Stimulated activated CD8-positive, alpha-beta memory T cell treated with anti-CD3 and anti-CD28 coated beads, Interleukin-12 subunit alpha, Interleukin-12 subunit beta, amount 100 ng/mL, for 1 hour (primary cell): ENCODE measurements at regions not wholly inside any gene's neighbourhood (a gene's known extent, or its start where the extent isn't known, plus 50 kb on each side); places are given as distances from the start of the nearest gene placed in this dataset.
"Not testable (repeated sequence)": the region's sequence is repeated elsewhere in the genome, so short reads cannot be mapped to it uniquely, and the experiment has no call there.

ENCODE experiments used
- DNase-seq: peaks from one replicate; pipeline ENCODE4 v3.0.0-alpha.2; 2020; ENCODE audit warnings: low read depth

DNA sequence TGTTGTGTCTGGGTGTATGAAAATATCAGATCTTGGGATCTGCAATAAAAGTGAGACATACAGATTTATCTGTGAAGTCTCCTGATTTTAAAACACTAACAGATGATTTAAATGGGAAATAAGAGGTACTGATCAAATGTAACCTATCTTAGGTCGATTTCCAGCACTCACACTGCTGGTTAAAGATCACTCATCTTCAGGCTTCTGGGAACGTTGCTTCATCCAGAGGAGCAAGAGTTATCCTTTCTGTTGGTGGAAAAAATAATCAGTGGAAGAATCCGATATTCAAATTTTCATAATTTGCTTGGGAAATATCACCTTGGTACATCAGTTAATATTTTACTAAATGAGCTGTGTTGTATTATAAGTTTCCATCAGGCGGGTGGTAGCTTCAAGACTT, 876.8 kb upstream of the WWC1 start:
- DNase-seq: no peak

DNA sequence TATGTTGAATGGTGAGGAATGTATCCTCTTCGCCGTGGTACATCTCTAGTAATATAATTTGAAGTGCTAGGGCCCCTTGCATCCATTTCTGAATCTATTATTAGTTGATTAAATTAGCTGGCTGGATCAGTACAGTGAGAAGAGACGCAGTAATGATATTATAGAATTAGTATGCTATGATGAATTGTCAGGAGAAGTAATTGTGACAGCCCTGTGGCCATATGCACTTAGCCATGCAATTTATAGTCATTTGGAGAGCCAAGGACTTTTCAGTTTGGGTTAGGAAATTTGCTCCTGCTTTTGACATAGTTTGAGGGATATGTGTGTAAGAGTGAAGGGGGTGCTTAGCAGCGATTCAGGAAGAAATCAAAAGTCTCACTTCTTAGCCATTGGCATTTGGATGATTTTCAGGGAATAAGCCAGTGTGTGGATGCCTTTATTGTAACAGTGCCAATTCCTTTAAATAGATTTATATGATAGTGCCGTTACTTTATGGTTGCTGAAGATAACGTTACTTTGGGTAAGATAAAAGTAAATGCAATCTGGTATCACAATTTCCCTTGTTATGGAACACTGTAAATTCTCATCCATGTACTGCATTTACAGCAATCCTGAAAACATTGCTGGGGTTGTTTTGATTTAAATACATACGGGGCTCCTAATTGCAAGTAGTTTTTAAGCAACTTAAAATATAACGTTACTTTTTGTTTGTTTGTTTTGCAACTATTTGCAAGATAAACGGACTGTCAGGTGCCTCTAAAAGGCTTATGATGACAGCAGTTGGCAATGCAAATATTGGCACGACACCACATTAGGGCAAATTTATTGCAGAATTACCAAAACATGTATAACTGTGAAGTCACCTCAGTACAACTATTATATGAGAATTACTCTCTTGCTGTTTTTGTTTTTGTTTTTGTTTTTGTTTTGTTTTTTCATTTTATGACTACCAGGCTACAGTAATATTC, 875.4 kb upstream of the WWC1 start:
- no peak for DNase-seq

DNA sequence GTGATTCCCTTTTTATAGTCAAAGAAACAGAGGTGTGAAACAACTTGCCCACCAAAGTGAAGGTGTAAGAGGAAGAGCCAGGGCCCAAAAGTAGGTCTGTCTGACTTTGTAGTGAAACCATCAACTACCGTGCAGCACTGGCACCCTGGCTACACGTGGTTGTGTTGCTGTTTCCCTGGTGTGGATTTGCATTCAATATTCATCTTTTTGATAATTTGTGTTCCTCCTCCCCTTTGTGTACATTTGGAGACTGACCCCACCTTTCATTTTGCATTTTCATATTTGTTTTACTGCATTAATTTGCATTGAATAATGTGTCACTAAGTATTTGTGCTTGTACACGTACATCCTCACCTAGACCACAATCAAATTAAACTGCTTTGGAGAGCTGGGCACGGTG, 873.8 kb upstream of the WWC1 start:
- no peak for DNase-seq

- no peak for DNase-seq
Measured at GRCh38 chr5:167425161-167425560, 866.3 kb upstream of the WWC1 start.

- DNase-seq: no peak
Measured at GRCh38 chr5:167426501-167426900, 864.9 kb upstream of the WWC1 start.

GRCh38 chr5:167427641-167428040, 863.8 kb upstream of the WWC1 start:
- not testable (repeated sequence) for DNase-seq

DNA sequence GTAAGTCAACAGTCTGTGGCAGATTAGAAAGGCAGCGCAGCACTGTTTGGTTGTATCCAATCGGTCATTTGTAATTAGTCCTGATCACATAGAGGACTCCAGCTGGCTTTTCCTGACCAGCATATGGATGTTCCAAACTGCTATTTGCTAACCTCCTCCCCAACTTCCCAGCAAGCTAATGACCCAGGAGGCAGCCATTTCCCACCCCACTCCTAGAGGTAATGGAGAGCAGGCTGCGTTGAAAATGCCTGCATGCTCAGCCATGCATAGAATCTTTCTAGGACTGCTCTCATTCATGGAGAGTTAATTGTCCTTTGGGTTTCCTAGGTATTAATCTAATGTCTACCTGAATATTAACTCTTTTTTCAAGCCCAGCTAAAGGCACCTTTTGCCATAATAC, 850.6 kb upstream of the WWC1 start:
- DNase-seq: no peak

- DNase-seq: no peak
Measured at GRCh38 chr5:167442922-167443321, 848.5 kb upstream of the WWC1 start.

GRCh38 chr5:167447466-167448375, 843.7 kb upstream of the WWC1 start:
- no peak for DNase-seq

DNA sequence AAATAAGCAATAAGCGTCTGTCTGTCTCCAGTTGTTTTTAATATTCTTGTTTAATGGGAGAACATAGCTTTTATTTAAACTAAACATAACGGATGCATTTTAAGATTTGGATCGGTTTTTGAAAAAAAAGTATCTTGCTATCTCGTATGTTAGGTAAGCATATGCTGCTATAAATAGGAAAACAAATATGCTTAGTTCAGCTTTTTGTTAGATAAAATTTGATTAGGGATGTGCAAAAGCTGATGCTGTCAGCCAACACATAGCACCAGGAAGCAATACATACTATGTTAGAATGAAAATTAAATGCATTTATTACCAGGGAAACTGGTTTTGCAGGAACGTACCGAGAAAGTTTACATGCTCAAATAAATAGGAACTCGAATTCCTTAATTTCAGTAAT, 843.1 kb upstream of the WWC1 start:
- DNase-seq: no peak

- DNase-seq: no peak
Measured at GRCh38 chr5:167451076-167451475, 840.4 kb upstream of the WWC1 start.

- no peak for DNase-seq
Measured at GRCh38 chr5:167452136-167452535, 839.3 kb upstream of the WWC1 start.

- DNase-seq: no peak
Measured at GRCh38 chr5:167453246-167454030, 838.0 kb upstream of the WWC1 start.

DNA sequence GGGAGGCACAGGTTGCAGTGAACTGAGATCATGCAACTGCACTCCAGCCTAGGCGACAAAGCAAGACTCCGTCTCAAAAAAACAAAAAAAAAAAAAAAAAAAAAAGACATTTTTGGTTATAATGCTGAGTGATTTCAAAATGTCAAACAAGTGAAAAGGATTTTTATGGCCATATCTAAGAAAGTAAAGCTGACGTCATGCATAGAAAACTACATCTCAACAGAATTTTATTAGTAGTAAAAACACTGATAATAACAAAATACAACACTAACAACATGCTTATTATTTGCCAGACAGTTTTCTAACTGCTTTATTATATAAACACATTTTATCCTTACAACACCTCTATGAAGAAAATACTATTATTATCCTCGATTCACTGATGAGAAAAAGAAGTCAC, 833.0 kb upstream of the WWC1 start:
- DNase-seq: no peak

GRCh38 chr5:167460449-167461020, 830.9 kb upstream of the WWC1 start:
- no peak for DNase-seq

DNA sequence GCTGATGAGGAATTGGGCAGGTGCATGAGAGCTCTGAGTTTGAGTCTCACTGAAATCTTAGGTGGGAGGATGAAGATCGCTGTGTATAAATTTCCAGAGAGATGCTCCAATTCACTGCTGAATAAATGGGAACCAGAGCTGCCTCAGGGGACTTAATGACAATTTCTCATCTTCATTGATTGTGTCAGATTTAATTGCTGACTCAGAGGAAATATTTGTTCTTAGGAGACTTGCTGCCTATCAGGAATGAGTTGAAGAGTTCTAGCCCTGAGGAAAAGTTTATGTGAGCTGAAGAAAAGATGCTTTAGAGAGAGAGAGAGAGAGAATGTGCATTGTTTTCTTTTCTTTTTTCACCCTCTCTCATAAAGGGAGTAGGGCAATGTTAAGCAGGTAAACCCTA, 827.5 kb upstream of the WWC1 start:
- no peak for DNase-seq

GRCh38 chr5:167466992-167467391, 824.5 kb upstream of the WWC1 start:
- DNase-seq: no peak

DNA sequence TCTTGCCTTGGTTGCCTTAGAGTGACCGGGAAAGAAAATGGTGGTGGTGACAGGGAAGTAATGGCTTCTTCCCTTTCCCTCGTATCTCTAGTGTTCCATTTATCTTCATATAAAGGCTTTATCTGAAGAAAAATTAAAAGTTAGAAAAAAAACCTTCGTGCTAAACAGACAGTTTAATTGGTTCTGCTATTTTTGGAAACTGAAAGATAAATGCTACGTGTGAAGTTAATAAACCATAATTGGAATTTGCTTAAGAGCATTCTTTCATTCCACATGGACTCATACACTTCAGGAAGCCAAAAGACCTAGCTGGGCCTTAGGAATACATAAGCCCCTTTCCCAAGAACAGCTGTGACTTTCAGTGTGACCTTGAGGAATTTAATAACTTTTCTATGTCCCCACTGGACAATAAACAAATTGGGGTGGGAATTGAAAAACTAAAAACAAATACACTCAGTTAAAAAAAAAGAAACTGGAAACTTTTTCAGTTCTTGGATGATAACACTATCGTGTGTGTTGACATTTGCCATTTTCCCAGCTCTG, 818.8 kb upstream of the WWC1 start:
- no peak for DNase-seq

DNA sequence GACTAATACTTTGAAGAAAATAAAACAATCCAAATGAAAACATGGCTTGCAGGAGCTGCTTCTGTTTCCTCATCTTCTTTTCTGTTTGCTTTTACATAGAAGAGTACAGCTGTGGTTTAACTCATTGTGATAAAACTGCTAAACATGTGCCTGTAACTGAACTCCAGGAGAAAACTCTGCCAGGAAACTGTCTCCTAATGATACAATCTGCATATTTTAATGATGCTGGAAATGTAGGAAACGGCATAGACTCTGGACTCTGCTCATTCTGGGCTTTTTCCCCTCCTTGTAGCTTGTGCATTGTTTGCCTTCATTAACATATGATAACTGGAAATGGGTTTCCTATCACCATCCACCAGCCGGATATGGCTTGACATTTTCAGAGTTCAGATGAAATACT, 813.3 kb upstream of the WWC1 start:
- DNase-seq: no peak

DNA sequence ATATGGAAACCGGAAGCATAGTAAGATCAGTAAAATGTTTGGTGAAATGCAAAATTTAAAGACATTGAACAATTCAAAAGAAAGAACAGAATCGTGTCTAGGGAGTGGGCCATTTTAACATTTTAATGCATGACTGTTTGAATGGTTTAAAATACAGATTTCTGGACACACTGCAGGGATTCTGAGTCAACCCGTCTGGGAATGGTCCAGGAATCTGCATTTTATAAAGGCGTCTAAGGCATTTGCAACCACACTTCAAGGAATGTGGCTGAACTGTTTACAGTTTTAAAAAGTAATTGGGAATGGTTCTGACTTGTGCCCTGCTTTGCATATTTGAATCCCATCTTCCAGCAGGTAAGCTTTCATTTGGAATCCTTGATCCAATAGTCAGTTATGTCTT, 811.7 kb upstream of the WWC1 start:
- no peak for DNase-seq

DNA sequence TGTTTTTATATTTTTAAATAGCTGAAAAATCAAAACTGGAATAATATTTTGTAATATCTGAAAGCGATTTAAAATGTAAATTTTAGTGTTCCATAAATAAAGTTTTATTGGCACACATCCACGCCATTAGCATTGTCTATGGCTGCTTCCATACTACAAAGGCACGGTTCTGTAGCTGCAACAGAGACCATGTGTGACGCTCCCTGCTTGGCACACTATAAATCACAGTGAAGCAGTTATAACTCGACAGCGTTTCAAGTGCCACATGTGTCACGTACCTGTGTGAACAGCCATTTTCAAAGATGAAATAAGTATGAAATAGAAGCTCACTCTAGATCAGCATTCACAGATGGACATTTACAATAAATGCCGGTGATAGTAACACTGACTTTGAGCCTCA, 810.1 kb upstream of the WWC1 start:
- no peak for DNase-seq

- no peak for DNase-seq
Measured at GRCh38 chr5:167482555-167482954, 808.9 kb upstream of the WWC1 start.
